NOMO-1 treated with DMSO at 0.1 percent for 48 hours (cell line): ENCODE measurements at regions not wholly inside any gene's neighbourhood (a gene's known extent, or its start where the extent isn't known, plus 50 kb on each side); places are given as distances from the start of the nearest gene placed in this dataset.
"Not testable (repeated sequence)": the region's sequence is repeated elsewhere in the genome, so short reads cannot be mapped to it uniquely, and the experiment has no call there.

Experiments used
- DNase-seq: peaks from one replicate; lab custom pipeline; 2025; ENCODE audit not compliant: unreplicated experiment; lab: John Stamatoyannopoulos, UW

DNA sequence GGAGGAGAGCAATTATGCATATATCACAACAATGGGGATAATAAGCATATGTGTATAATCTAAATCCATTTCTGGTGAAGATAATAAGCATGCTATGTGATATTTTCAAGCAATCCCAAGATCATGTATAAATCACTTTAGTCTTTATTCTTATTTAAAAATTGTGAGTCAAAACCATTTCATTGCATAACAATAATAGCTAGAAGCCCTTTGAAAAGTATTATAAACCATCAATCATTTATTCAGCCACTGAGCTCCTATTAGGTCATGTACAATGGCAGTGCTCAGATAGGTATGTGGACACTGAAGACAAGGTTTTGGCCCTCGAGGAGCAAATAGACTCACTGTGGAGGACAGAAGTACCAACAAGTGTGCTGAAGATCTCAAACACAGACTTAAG, 113.1 kb downstream of the CDCA7 start:
- DNase-seq, result no peak

DNA sequence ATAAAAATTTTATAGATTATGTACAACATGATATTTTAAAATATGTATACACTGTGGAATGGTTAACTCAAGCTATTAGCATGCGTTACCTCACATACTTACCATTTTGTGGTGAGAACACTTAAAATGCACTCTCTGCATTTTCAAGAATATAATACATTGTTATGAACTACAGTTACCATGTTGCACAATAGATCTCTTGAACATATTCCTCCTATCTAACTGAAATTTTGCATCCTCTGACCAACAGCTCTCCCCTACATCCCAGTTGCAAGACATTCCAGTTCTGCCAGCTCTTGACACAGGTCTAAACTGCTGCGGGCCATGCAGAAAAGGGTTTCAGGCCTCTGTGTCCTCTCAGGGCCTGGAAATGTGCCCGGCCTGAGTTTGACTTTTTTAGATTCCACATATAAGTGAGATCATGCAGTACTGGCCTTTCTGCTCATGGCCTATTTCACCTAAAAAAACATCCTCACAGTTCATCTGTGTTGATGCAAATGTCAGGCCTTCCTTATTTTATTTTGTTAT, 113.7 kb downstream of the CDCA7 start:
- DNase-seq, result no peak

DNA sequence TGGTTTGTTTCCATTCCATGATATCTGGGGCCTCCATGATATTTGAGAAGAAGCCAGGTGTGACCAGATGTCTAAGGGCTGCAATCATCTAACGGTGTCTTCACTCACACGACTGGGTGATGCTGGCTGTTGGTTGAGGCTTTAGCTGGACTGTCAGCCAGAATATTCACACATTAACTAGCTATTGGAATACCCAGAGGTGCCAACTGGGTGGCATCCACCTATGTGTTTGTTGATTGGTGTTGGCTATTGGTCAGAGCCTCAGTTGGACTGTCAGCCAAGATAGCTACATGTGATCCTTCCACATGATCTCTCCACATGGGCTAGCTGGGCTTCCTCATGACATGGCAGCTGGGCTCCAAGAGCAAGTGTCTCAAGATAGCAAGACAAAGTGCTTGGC, 117.4 kb downstream of the CDCA7 start:
- DNase-seq, result no peak

DNA sequence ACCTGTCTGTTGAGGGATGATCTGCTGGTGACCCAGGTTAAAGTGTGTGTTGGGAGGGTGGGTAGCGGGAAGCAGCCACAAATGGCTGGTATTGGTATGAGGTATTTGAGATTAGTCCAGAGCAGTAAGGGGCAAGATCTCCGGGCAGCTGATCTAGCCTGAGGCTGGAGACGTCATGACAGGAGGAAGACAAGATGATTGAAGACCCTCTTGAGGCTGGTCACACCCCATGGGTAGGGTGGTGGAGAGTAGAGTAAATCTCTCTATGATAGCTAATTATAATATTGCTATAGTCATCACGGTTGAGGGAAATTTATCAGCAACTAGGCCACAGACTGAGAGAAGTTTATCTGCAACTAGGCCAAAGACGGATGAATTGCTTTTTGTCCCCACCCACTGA, 128.5 kb downstream of the CDCA7 start:
- DNase-seq, result no peak

DNA sequence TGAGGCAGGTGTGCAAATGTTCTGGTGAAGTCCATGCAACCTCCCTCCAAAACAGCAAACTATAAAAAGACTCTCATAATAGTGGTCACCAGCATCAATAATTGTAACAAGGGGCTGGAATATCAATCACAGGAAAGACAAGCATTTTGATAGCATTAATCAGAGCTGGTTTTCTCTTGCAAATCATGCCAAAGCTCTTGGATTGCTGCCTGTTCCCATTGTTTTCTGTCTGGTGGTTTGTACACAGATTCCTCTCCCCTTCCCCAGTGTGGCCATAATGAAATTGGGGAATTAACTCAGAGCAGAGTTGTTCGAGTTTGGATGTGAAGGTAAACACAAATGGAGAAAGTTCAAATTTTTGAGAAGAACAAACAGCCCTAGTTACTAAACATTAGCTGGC, 134.2 kb downstream of the CDCA7 start:
- no peak for DNase-seq

DNA sequence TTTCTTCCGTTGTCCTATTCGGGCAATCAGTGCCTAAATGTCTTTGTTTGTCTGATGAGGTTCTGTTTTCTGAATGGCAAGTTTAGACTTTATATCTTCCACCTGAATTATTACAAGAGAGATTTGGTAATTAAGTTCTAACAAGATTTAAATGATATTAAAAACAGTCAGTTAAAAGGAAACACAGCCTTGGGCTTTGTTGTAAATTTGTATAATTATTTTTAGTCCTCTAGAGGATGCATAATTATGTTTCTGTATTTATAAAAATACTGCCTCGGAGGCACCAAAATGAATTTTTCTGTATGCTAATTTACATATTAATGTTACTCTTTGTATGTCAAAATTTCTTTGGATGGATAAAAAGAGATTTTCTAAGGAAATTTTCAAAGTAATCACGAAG, 136.7 kb downstream of the CDCA7 start:
- DNase-seq, result no peak

DNA sequence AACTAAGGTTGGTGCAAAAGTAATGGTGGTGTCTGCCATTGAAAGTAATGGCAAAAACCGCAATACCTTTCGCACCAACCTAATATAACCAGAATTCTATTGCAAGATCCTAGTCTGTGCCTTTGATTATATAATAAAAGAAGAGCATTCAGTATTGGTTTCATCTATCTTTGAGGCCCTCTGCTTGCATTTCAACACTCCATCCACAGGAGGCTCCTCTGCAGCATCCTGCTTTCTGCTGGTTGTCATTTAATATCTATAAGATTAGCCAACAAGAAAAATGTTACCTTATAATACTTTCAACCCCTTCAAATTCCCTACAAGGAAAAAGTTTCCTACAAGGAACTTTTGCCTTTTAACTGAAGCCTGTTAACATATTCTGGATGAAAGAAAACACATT, 139.2 kb downstream of the CDCA7 start:
- no peak for DNase-seq

DNA sequence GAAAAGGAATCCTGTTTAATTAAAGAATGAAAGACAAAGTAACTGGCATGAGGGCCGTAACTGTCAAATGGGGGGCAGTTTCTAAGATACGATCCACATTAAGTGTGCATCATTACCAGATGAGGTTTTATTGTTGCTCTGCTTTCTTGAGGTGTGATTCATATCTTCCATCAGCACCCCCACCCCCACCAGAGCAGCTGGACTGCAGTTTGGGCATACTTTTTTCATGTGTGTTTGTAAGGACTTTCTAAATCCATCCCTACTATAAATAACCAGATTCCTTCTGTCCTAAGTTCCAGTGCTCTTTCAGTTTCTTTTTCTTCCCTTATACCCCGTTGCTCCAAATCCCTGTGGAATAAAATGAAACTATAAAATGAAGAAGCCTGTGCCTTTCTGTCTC, 142.1 kb downstream of the CDCA7 start:
- DNase-seq, result no peak

DNA sequence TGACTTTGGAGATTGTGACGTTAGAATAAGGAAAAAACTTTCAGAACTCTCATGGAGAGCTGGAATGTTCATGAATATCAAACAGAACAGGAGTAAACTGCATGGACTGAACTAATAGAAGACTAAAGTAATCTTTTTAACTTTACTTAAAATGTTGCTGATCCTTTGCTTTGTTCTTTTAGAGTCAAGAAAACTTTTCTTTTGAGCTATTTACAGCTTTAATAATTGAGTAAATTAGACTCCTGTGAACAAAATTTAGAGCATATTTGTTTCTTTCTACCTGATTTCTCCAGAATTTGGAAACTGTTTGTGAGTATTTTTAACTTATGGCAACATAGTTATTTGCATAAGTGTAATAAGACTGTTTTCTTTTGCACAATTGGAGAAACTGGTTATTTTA, 146.3 kb downstream of the CDCA7 start:
- no peak for DNase-seq

DNA sequence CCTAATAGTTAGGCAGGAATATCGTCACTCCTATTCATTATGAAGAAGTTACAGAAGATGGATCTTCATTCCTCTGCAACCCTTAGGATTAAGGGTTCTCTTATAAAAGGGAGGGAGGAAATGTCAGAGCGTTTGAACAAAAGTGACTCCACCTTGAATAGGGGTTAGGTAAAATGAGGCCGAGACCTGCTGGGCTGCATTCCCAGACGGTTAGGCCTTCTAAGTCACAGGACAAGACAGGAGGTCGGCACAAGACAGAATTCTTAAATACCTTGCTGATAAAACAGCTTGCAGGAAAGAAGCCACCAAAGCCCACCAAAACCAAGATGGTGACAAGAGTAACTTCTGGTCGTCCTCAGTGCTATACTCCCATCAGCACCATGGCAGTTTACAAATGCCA, 147.6 kb downstream of the CDCA7 start:
- DNase-seq, result no peak

DNA sequence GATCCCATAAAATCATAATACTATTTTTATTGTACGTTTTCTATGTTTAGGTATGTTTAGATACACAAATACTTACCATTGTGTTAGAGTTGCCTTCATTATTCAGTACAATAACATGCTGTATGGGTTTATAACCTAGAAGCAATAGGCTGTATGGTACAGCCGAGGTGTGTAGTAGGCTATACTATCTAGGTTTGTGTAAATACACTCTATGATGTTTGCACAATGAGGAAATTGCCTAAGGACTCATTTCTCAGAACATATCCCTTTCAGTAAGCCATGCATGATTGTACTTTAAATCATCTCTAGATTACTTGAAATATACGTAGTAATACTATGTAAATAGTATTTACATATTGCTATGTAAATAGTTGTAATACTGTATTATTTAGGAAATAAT, 156.7 kb downstream of the CDCA7 start:
- DNase-seq, result no peak

DNA sequence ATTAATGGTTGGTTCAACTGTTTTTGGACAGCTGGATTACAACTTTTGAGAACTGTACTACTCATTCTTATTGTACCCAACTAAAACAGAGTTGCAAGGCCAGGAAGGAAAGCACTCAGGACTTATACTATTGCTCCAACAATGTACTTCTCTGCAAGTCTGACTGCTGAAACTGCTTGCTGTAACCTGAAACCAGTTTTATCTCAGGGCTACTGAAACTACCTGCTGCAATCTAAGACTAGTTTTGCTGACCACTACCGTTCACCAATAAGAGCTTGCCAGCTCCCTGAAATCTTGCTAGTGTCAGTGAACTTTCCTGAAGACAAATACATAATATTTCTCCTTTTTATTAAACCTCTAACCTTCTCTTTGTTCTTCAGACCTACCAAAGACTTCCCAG, 157.3 kb downstream of the CDCA7 start:
- DNase-seq, result no peak

DNA sequence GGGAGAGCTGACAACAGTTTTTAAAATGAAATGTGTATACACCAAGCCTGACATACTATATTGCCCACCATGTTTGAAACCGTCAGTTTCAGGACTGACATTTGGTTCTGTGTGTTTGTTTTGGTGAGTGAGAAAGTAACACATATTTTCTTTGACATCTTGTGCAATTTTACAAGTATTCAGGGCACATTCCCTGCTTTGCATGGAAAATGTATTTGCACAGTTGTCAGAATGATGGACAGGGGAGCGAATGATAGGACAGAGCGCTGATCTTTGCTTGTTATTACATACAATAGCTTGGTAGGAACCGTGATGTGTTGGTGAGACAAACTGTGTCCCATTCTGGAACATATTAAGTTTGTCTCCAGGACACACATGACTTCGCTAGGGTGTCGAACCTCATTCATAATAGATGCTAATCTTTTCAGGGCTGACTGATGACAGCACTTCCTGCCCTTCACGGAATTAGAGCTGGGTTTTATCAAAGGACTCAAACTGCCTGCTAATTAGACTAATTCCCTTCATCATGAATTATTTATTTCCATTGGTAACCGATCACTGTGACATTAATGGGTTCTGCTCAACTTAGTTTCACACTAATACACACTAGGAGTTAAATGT, 158.5 kb downstream of the CDCA7 start:
- no peak for DNase-seq

DNA sequence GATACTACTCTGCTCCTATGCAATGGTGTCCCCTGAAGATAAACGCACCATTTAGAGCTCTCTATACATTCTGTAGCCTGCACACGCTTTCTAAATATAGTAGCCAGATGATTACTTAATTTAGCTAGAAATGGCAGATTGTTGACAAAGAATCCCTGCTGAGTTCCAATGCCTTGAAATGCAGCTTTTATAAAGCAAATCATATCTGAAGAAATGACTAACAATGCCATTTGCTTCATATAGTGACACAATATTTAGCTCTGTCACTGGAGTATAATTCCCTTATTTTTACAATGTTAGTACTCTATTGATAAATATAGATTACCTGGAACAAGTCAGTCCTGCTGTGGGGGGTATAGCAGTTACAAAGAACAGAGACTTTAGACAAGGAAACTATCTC, 166.2 kb downstream of the CDCA7 start:
- no peak for DNase-seq

DNA sequence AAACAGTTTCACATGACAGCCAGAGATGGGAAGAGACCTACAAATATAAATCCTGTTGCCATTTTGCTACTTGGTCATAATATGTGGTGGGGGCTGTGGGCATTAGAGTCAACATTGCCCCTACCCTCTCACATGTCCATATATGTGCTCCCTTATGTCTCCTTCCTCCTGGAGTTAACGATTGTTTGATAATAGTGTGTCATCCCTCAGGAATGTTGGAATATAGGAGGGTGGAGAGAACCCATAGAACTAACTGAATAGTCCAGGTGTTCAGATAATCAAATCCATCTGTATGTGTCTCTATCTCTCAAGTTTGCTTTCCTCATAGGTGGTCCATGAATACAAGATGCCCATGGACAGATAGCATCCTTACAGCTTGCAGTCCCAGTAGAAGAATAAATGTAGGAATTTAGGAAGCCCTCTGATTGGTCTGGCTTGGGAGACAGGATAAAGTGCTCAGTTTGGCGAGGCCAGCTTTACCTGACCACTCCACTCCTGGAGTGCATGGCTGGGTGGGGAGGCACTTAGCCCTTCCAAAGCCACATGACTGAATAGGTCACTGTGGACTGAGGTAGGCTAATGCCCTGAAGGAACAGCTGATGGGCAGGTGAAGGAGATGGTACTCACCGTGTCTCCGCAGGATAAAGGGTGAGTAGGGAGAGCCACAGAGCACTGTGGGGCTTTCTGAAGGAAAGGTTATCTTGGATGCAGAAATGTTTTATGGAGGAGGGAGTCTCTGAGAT, 166.9 kb downstream of the CDCA7 start:
- DNase-seq, result no peak

DNA sequence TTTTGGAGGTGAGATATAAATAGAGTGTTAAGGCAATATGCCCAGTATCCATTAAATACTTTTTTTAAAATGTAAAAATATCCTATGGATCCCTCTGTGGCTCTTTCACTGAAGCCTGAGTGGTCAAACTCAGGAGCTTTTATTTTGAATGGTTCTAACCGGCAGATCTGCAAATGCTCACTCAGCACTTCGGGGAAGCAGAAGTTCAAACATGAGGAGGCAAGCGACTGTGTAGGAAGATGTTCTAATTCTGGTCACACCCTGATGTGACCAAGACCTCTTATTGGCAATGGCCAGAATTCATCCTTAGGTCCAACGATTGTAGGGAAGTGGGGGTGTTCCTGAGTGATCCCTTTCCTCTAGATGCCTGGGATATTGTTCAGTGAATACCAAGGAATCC, 168.8 kb downstream of the CDCA7 start:
- peak; percentile 35 for DNase-seq

DNA sequence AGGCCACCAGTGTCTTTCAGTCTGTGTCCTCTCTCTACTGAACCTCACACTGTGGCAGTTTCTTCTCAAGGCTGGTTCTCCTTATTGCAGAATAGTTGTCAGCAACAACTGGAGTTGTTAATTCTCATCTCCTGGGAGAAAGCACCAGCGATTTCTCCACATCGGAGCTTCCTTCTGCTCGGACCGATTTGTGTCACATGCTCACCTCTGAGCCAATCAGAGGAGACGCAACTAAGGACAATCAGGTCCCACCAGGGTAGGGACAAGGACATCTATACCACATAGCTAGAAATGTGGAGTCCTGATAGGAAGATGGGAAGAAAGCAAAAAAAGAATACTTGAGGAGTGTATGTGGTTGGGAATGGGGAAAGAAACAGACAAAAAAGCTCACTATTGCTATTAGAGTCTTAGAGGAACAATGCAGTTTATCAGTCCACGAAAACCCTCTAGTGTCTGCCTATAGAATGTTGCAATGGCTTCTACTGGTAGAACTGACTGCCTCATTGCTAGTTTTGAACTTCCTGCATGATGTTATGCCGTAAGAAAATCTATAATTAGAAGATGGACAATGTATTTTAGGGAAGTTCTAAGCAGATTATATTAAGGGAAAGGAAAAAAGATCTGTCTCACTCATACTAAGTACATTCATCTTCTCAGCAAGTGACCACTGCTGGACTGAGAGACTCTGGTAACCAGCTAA, 169.7 kb downstream of the CDCA7 start:
- DNase-seq, result peak; percentile 85

DNA sequence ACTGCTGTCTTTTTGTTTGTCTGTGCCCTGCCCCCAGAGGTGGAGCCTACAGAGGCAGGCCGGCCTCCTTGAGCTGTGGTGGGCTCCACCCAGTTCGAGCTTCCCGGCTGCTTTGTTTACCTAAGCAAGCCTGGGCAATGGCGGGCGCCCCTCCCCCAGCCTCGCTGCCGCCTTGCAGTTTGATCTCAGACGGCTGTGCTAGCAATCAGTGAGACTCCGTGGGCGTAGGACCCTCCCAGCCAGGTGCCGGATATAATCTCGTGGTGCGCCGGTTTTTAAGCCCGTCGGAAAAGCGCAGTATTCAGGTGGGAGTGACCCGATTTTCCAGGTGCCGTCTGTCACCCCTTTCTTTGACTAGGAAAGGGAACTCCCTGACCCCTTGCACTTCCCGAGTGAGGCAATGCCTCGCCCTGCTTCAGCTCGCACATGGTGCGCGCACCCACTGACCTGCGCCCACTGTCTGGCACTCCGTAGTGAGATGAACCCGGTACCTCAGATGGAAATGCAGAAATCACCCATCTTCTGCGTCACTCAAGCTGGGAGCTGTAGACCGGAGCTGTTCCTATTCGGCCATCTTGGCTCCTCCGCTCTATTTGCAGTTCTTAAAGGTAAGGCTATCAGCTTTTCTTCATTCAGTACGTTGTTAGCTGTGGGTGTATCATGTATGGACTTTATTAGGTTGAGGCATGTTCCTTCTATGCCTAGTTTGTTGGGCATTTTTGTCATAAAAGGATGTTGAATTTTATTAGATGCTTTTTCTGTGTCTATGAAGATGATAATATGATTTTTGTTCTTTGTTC, 178.3 kb downstream of the CDCA7 start:
- DNase-seq, result not testable (repeated sequence)

DNA sequence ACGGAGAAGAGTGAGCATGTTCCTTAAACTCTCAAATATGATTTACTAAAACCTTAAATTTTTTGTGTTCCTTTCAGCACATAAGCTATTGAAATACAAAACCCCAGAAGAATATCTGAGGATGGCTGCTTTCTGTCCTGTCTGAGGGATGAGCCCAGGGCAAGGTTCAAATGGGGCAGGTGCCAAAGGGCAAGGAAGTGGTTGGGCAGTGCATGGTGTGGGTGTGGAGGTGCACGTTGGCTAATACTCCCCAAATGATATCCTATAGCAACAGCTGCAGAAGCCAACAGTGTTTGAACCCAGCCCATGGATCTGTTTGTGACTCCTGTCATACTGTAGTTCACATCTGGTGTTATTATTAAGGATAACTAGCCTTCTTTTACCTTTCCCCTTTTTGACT, 183.0 kb downstream of the CDCA7 start:
- no peak for DNase-seq

DNA sequence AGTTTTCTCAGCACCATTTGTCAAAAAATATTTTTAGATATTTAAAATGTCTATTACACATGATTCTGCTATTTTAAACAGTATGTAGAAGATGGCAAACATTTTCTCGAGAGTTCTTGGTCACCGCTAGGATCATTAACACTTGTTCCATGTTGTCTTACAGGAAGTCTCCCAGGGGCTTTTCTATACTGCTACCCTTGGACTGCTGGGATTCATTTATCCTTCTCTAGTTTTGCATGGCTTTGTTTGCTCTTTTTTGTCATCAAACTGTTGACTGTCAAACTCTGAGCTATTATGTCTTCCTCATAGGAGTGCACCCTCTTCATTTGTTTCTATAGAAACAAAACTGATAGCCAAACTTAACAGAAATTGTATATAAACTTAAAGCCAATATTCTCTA, 184.9 kb downstream of the CDCA7 start:
- DNase-seq, result no peak

DNA sequence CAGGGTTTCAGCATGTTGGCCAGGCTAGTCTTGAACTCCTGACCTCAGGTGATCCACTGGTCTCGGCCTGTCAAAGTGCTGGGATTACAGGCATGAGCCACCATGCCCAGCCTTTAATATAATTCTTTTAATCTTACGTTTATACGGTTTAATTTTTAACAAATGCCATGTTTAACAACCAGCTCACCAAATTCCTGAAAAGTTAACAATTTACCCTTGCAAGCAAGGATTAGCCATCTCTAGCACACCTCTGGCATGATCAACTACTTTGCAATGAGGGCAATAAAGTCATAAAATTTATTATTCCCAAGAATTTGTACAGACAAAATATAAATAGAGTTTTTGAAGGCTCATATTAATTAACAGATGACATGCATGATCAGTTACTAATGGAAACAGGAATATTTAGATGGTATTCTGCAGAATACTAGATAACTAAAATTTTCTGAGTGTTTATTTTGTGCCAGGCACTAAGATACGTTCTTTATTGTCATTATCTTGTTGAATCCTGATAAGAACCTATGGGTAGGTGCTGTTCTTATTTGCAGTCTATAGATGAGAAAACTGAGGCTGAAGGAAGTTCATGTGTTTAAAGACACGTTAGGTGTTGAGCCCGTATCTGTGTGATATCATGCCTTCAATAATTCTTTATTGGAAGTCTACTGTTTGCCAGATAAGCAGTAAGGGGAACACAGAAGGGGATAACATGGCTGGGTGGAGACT, 190.1 kb downstream of the CDCA7 start:
- DNase-seq, result no peak
